Renal cortex interstitium (tissue), 11 donors: ENCODE measurements at regions not wholly inside any gene's neighbourhood (a gene's known extent, or its start where the extent isn't known, plus 50 kb on each side); places are given as distances from the start of the nearest gene placed in this dataset.
A peak's percentile ranks its signal among the peaks of the same experiment; 100 is the strongest.
"Not testable (repeated sequence)": the region's sequence is repeated elsewhere in the genome, so short reads cannot be mapped to it uniquely, and the experiment has no call there.

Experiments used
- DNase-seq, 11 donors: peaks; one replicate each; pipeline ENCODE4 v3.0.0-alpha.2; 2013; ENCODE audit warnings: low read depth in 9 of 11, low spot score in 4 of 11; ENCODE audit errors: extremely low read depth in 1 of 11

DNA sequence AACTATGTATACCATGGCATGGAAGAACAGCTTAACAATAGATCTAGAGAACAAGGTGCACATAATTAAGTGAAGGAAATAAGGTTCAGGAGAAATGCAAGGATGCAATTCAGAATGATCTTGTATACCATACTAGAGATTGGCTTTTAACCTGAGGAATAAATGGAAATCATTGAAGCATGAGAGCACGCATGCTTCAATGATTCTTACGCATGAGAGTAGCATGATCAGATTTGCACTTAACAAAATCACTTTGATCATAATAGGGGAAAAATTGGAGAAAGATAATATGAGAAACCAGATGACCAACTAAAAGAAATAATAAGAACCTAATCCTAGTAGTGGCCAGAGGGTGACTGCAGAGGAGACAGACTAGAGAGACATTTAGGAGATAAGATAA lies 133.3 kb upstream of the FSCB start:
- no peak for DNase-seq

DNA sequence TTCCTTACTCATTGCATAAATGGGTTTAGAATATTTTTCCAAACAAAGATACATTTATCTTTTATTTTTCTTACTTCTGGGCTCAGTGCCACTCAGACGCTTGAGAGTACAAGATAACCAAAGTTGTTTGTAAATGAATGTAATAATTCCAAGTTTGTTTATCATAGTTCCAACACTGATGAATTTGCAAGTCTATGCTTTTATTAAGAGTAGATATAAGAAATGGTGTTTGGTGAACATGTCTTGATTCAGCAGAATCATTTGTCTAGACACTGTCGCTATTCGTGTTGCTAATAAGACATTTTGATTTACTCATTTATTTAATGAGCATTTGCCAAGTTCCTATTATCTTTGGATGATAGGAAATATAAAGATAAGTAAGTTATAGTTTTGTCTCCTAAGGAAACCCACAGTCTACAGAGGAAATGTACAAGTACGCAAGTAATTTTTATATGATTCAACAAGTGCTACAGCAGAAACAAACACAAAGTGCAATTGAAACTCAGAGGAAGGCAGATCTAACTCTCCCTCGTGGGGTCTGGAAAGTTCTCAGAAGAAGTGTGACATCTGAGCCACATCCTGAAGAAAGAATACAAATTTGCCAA lies 132.8 kb upstream of the FSCB start:
- DNase-seq = no peak

DNA sequence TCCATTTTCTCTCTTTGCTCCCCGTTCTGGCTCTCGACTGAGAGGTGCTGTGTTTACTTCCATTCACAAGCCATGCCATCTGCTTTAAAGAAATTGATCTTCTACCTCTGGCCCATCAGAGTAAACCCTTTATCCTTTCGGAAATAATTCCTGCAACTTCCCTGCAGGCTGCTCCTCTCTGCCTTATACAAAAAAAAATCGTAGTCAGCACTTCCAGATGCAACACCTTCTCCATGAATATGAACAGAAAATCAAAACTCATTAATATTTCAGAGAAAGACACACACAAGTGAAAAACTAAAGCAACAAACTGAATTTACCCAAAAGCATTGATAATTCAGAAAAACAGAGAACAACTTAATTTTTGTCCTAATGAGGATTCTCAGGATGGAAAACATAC lies 127.6 kb upstream of the FSCB start:
- DNase-seq = no peak

DNA sequence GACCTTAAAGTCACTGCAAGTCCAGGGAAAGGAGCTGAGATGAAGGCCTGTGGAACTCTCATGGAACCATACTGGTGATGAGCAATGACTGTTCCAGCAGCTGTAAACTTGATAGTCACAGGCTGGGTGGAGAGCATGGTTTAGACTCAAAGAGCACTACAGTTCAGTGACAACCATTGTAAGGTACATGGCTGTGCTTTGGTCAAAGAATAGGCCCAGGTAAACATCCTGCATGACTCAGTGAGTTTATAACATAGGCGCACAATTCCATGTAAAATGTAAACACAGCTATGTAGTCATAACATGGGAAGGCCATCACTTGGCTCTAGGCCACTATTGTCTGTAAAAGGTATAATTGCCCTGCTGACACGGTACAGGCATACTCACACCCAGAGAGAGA lies 119.3 kb upstream of the FSCB start:
- no peak for DNase-seq

DNA sequence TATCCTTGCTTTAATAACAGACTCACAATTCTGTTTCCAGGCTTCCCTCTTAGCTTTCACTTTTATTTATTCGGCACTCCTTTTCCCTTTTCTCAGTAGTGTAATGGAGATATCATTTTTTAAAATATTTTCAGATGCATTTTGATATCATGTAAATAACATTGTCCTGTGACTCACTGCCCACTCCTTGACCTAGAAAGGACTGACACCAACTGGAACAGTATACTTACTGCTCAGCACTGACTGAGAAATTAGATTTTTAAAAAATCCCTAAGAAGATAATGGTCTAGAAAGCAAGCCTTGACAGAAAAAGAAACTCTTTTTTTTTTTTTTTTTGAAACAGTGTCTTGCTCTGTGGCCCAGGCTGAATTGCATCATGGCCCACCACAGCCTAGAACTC lies 118.0 kb upstream of the FSCB start:
- no peak for DNase-seq

DNA sequence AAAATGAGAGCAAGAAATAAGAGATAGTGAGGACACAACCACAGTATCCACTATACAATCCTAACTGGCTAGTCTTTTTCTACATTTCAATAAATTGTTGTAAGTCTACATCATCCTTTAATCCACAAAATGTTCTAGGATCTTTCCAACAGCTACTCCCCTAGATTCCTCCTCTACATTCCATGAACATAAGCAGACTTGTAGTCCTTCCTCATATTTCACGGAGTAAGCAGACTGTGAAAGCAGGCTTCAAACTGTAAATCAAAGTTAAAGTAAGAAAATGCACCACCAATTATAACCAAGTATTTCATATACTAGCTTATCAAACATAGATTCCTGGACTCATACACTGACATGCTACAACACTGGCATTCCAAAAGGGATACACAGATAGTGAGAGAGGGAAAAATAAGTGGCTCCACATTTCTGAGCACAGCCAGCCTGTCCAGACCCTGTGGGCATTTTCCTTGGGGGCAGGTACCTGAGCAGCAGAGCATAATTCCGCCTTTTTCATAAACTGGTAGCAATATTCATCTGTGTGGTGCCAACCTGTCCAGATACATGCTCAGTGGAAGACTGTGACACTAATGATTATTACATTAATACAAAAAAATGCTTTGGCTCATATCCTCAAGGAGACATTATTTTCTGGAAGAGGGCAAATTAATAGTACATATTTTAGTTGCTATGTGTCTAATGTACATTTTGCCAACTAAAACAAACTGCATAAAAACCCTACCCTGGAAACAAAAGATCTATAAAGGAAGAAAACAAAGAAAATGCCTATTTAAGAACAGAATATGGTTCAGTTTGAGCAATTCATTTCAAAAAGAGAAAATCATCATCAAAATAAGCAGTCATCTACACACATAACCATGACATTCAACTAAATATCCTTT lies 113.3 kb upstream of the FSCB start:
- DNase-seq = peak in 5 of 11 donors; percentile 4 to 37 (median 13)

DNA sequence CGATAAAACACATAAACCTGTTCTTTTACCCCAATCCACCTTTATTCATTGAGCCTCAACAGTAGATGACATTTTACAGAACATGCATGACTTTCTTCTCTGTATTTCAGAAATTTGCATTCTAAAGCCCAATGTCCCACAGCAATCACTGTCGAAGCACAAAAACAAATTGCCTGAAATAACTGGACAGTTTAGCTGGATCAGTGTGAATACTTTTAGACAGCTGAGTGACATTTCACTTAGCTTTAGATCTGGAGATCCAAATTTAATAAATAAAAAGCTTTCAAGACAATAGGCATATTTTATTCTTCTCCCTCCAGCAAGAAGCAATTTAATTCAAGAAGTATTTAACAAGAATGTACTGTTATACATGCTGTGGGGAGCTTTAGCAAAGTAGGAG lies 109.1 kb upstream of the FSCB start:
- no peak for DNase-seq

DNA sequence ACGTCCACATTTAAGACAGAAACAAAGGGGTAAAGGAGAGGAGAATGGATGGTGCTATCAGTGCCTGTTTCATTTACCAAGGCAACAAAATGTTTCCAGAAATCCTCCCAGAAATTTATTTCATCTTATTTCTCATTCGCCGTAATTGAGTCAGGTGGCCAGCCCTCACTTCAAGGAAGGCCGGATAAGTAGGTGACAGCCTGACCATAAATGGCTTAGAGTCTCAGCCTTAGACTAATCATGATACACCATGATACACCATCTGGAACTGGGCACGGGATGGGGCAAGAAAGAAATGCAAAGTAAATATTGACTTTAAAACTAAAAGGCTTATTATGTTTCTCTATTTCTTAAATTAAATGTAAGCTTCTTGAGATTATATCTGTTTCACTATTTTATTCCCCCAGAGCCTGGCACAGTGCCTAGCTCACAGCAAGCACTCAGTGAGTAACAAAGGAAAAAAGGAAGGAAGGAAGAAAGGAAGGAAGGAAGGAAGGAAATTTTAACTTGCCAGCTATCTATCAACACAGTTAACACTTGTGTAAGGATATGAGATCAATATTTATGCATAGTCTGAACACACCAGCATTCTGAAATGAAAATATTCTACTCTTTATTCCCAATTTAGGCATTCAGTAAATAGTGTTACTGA lies 106.1 kb upstream of the FSCB start:
- DNase-seq = no peak

DNA sequence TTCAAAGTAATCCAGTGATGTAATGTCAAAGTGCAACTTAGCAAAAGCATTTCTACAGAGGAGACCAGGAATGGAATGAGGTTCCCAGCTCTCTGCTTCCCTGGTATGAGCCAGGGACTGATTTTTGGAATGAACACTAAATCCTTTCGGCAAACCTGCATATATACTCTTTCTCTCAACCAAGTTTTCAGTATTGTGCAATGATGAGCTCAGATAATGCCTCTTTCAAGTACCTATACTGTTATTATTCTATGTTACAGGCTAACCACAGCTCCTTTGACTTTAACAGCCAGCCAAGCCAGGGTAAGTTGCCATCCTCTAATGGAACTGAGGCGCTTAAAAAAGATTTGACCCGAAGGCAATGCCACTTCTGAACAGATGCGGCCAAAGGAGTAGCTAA lies 104.9 kb upstream of the FSCB start:
- no peak for DNase-seq

DNA sequence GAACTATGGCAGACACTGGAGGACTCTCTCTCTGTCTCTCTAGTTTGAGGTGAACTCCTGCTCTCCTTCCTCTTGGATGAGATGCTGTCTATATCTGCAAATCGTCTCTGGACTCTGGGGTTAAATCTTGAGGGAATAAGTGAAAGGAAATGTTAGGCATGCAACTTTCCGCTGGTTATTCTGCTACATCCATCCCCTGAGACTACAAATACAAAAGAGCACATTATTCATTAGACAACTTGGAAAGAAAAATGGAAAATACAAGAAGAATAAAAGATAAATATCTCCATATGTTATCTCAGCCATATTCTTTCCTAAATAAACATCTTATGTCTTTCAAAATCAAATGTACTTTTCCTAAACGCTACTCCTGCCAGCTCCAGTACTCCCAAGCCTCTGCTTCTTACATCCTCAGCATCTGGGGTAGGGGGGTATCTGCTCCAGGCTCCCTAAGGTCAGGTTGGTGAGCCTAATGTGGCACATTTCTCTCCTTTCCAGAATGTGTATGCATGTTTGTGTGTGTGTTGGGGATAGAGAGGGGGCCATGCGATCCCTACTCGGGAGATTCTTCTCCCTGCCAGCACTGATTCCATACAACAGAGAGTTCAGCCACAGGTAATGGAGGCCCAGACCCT lies 102.9 kb upstream of the FSCB start:
- no peak for DNase-seq

DNA sequence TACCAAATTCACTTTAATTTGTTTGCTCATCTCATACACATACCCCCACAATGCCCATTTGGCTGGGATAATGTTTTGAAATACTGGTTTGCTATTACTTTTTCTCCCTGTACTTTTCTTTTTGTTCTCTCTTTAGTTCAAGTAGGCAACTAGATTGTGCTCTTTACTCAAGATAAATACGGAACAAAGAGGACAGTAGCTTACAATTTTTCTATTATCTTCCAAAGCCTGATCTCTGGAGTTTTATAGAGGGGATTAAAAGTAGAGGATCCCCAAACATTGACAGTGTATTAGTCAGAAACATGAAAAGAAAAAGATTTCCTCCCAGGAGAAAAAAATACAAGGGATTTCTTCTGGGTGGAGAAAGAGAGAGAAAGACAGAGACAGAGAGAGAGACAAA lies 102.1 kb upstream of the FSCB start:
- DNase-seq = no peak

DNA sequence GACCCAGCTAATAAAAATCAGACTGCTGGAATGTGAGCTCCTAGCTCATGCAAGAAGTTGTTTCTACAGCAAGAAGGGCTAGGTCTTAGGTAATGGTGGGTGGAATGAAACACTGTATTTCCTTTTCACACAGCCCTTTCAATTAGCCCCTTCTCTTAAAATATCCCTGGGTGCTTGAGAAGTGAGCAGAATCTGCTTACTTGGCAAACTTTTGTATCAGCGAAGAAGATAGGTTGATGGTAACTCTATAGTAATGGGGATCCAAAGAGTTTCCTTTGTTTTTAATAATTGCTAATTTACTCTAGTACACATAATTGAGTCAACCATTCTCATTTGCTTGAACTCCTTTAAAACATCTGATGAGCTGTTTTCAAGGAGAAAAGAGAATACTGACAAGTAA lies 100.6 kb upstream of the FSCB start:
- no peak for DNase-seq

DNA sequence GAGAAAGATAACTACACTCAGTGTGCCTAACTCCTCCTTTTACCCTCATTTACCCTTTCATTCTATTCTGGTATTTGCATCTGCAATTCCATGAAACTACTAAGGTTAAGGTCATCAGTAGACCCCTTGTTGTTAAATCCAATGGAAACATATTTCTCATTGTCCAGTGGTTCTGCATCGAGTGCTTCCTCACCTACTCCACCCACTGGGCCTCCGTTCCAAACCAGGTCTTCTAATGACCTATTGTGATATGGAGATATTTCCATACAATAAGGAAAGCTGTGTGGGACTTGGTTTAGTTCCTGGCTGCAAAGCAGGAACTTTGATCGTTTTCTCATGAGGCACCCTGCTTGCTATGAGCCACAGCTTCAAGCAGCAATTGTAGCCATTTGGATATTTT lies 99.5 kb upstream of the FSCB start:
- no peak for DNase-seq

DNA sequence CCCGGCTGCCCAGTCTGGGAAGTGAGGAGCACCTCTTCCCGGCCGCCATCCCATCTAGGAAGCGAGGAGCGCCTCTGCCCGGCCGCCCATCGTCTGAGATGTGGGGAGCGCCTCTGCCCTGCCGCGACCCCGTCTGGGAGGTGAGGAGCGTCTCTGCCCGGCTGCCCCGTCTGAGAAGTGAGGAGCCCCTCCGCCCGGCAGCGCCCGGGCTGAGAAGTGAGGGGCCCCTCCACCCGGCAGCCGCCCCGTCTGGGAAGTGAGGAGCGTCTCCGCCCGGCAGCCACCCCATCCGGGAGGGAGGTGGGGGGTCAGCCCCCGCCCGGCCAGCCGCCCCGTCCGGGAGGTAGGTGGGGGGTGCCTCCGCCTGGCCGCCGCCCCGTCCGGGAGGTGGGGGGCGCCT lies 94.2 kb upstream of the FSCB start:
- not testable (repeated sequence) for DNase-seq

DNA sequence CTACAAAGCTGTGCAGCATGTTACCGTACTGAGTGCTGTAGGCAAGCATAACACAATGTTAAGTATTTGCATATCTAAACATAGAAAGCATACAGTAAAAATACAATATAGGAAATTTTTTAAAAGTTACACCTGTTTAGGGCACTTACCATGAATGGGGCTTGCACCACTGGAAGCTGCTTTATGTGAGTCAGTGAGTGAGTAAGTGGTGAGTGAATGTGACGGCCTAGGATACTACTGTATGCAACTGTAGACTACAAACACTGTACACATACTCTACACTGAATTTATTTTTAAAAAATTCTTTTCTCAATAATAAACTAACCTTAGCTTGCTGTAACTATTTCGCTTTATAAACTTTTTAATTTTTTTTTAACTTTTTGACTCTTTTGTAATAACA lies 82.1 kb upstream of the FSCB start:
- no peak for DNase-seq

DNA sequence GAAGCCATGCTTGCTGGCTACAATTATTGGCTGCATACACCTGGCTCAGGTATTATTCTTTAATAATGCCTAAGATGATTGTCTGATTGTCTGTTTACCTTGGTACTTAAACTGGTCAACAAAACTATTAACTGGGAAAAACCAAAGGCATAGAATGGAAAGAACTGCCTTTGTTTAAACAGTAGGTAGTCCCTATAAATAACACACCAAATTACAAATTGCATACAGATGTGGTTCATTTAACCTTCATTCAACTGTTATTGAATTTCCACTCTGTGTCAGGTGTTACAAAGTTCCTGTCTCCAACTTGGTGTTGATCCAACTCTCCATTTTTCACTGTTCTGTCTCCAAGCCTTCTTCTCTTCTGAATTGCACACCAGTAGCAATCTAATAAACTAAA lies 79.8 kb upstream of the FSCB start:
- no peak for DNase-seq

DNA sequence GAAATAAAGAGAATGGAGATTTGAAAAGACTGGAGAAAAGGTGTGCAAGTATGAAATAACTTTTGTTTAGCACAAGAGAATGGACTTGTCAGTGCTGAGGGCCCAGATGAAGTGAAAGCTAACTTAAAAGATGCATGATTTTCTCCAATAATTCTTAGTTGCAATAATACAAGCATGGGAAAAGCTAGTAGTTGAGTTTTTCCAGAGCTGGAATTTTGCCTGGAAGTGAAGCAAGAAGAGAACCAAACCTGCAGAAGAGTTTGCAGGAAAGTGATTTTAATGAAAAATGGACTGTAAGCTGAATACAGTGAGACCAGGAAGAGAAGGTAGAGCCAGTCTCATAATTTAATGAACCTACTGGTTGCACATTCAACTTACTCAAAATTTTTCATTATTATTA lies 69.3 kb upstream of the FSCB start:
- DNase-seq = no peak

DNA sequence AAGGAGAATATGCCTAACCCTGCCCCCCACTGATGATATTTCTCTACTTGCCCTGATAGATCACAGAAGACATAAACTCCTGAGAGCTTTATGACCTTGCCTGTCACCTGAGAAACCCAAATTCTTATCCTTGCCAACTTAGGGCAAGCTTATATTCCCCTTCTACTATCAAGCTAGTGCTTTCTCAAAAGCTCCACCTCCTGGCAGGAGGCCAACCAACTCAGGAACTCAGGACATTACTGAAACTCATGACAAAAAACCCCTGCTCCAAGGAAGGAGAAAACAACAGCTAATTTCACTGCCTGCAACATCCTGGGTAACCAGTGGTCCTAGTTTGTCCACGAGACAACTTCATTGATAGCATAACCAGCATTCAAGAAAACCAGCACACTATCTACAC lies 60.9 kb upstream of the FSCB start:
- no peak for DNase-seq

DNA sequence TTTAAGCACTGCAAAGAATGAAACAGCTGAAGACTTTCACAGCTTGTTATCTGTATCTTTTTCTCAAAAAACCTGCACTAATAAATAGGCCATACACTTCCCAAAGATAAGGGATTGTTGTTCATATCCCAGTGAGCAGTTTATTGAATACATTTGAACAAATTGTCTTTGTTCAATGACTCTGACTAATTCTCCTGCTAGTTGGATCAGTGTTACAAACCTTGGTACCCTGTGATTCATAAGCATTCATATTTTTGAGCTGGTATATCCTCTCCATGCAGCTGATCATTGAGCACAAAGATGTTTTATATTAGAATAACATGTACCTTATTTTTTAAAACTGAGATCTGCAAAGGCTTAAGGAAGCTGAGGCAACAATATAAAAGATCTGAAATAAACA lies 58.9 kb upstream of the FSCB start:
- no peak for DNase-seq

DNA sequence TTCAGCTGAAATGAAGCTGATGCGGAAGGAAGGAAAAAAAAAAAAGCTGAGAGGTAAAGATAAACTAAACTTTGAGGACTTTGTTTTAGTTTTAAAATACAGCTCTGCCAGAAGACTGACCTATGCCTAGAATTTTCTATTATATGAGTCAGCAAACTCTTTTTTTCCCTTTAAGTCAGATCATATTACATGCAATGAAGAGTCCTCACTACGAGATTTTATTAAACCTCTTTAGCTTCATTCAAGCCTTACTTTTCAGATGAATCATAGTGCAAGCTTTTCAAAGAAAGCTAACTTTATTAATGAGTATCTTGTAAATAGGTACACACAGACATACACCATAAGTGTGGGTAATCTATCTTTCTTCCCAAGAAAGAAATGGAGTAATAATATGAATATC lies 57.8 kb upstream of the FSCB start:
- DNase-seq = no peak
